Stimulated activated CD8-positive, alpha-beta memory T cell treated with anti-CD3 and anti-CD28 coated beads, Interleukin-2, amount 100 ng/mL, for 48 hours (primary cell): ENCODE measurements at regions not wholly inside any gene's neighbourhood (a gene's known extent, or its start where the extent isn't known, plus 50 kb on each side); places are given as distances from the start of the nearest gene placed in this dataset.
"Not testable (repeated sequence)": the region's sequence is repeated elsewhere in the genome, so short reads cannot be mapped to it uniquely, and the experiment has no call there.

ENCODE experiments used
- DNase-seq, 2 donors: peaks; one replicate each; pipeline ENCODE4 v3.0.0-alpha.2; 2020; ENCODE audit warnings: low read depth in 2 of 2

DNA sequence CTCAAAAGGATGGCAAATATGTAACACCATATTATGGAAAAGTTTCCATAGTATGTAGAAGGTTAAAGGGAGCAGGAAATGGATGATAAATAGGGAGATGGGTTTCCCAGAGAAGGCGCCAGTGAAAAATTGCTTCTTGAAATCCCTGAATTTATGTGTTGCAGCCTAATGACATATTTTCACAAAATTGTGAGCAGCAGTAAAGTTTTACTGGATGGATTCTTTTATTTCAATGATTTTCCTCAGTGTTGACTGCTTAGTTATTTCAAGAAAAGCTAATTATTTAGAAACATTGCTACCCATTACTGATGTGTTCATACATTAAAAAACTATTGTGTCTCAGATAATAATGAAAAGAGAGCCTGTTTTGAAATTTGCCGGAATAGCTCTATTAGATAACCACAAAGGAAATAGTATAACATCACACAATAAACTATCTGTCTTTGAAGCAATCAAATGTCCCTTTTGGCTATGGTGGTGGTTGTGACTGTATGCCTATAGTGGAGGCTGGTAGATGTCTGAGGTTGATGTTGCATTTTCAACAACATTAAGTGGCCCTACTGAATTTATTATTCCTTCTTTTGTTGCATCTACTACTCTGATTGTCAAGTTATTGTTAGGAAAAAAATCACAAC, 169.9 kb upstream of the HAND2 start:
- no peak for DNase-seq

GRCh38 chr4:173698557-173699262, 168.7 kb upstream of the HAND2 start:
- no peak for DNase-seq

DNA sequence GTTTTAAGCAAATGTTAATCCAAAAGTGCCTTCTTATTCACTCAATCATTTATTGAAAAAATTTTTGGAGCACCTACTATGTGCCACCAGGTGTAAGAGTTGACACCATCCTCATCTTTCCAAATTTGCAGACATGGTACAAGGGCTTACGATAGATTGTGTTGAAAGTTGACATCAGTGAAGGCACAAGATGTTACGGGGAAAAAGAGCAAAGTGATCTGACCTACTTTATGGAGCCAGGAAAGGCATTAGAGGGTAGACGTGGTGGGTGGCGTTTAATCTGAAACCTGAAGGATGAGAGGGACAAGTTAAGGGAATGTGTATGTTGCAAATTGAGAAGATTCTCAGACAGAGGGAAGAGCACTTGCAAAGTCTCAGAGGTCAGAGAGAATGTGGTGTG, 167.8 kb upstream of the HAND2 start:
- DNase-seq, result no peak

DNA sequence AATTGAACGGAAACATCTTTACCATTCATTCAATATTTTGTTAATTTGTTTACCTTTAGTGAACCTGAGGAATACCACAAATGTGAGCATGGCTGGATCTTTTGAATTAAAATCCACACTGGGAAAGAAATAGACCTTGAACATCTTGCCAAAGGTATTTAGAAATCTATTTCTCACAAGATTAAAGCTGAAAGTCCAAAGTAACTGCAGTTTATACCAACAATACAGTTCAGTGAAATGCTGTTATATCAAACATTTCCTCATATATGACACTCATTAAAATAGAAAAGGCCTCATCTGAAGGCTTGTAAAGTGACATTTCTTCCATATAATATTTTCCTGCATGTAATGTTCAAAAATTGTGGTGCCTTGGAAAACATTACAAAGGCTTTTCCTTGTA, 166.5 kb upstream of the HAND2 start:
- no peak for DNase-seq

- no peak for DNase-seq
Measured at GRCh38 chr4:173696011-173696410, 166.0 kb upstream of the HAND2 start.

GRCh38 chr4:173685831-173686210, 155.8 kb upstream of the HAND2 start:
- no peak for DNase-seq

DNA sequence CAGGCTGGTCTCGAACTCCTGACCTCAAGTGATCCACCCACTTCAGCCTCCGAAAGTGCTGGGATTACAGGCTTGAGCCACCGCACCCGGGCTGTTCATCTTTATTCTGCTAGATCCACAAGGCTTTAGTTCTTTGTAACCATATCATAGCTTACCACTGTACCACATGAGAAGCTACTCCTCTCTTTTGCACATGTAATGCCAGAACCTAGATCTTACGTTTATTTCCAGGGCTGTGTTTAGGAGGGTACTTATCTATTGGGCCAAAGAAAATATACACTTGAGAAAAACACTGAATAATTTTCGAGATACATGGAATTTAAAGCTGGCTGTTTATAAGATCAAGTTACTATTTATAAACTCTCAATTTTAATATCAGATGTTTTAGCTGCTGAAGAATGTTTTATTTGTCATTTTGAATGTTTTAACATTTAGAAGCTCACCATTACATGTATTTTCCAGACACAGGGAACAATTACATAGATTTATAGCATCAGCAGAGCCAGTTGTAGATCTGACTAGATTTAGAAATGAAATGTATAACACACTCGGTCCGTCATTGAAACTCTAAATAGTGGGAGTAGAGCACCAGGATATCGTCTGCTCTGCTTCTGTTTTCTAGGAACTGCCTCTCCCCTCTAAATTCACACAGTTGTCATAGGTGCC, 155.3 kb upstream of the HAND2 start:
- DNase-seq, result no peak

DNA sequence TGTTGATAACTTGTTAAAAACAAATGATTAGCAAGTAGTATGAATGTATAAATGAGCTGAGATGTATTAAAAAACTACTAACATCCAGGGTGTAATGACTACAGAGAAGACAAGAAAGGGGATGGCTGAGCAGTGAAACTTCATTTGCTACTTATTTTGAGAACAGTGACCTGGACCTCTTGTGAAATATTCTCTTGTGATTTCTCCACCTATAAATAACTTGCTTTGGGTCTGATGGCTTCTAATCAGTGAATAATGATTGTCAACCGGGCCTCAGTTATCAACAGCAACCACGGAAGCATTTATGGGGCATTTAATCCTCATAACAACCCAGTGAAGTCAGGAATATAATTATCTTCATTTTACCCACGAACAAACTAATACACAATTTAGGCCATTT, 154.2 kb upstream of the HAND2 start:
- no peak for DNase-seq

- DNase-seq, result no peak
Measured at GRCh38 chr4:173682609-173683008, 152.6 kb upstream of the HAND2 start.

GRCh38 chr4:173680278-173680677, 150.2 kb upstream of the HAND2 start:
- no peak for DNase-seq

GRCh38 chr4:173675446-173675845, 145.4 kb upstream of the HAND2 start:
- no peak for DNase-seq

DNA sequence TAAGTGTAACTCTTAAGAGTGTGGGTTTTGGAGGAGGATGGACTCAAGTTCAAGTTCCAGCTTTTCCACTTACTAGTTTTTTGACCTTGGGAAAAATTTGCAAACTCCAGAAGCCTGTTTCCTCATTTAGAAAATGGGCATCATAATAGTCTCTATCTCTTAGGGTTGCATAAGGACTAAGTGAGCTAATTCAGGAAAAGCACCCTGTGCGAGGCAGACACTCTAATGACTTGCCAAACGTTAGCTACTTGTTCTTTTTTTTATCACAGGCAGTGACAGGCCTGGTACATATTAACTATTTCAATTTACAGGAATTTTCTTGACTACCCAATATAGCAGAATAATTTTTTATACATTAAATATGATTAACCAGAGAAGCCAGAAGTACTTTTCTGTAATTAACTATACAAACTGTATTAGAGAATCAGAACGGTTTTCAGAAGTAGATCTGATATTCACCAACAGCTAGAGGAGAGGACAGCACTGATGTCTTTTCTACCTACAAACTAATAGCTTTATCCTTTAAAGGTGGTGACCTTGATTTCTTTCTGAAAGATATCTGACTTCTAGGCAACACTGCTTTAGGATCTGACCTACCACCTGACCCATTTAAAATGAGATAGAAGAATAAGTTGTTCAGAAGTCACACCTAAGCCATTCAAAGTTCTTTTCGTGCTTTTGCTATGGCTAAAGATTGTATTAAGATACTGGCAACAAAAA, 139.6 kb upstream of the HAND2 start:
- DNase-seq, result no peak

- DNase-seq, result no peak
Measured at GRCh38 chr4:173661001-173661400, 131.0 kb upstream of the HAND2 start.

- no peak for DNase-seq
Measured at GRCh38 chr4:173656898-173657297, 126.9 kb upstream of the HAND2 start.

DNA sequence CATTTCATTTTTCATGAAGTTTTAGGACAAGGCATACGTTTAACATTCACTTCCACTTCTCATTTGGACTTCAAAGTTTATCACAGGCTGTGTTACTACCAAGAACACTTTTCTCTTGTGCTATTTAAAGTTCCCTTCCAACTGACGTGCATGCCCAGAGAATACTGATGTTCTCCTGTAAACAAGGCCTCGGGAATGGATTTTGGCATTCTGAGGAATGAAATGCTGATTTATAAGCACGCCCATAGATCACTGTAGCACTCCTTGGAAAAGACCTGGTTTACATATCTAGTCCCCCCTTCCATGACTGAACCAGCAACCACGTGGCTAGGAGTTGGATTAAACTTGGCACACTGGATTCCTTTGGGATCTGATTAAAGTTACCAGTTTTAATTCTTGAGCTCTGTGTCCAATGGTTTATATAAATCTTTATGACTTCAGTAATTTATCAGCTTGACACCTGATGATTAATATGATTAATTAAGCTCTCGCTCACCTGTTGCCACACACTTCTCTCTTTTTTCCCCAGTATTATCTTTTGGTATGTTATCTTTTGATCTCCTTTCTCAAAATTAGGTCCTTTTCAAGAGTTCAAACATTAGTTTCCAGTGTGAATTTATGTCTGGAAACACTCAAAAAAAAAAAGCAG, 122.4 kb upstream of the HAND2 start:
- no peak for DNase-seq

- DNase-seq, result no peak
Measured at GRCh38 chr4:173651651-173652282, 121.7 kb upstream of the HAND2 start.

DNA sequence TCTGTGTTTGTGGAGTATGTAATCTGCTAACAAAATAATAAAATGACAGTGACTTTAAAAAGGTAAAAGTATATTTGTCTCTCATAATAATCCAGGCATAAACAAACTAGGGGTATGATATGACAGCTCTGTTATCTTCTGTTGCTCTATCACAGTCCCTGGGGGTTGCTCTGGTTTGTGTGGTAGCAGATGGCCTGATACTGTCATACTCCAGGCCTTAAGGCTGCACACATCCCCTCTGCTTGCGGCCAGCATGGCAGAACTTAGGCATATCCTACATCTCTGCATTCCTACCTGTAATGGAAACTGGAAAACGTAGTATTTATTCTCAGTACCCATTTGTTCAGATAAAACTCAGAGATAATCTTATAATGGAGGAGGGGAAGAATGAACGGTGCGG, 117.9 kb upstream of the HAND2 start:
- no peak for DNase-seq

GRCh38 chr4:173642509-173642908, 112.5 kb upstream of the HAND2 start:
- no peak for DNase-seq

GRCh38 chr4:173635395-173635794, 105.4 kb upstream of the HAND2 start:
- no peak for DNase-seq

GRCh38 chr4:173626277-173626676, 96.2 kb upstream of the HAND2 start:
- no peak for DNase-seq

DNA sequence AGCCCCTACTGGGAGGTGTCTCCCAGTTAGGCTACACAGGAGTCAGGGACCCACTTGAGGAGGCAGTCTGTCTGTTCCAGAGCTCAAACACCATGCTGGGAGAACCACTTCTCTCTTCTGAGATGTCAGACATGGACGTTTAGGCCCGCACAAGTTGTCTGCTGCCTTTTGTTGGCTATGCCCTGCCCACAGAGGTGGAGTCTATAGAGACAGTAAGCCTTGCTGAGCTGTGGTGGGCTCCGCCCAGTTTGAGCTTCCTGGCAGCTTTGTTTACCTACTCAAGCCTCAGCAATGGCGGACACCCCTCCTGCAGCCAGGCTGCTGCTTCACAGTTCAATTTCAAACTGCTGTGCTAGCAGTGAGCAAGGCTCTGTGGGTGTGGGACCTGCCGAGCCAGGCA, 88.6 kb upstream of the HAND2 start:
- DNase-seq, result not testable (repeated sequence)

- no peak for DNase-seq
Measured at GRCh38 chr4:173609158-173609557, 79.1 kb upstream of the HAND2 start.
